ENCODE measurements at regions not wholly inside any gene's neighbourhood (a gene's known extent, or its start where the extent isn't known, plus 50 kb on each side); places are given as distances from the start of the nearest gene placed in this dataset.

DNA sequence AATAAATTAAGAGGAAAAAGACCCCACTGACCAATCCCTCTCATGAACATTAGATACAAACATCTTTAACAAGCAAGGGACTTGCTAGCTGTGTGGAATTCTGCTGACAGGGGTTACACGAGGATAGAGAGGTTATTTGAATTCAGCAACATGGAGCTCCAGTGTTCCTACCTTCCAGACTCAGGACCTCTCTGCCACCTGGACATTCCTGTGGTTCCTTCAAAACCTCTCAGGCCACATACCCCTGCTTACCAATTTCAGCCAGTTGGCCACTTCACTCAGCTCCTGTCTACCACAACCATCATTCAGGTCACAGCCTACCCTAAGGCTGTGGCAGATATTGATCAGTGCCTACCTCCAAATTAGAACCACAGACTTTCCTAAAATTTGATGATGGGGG, 147.5 kb downstream of the RRAGC start:
- TF ChIP-seq, protein P1, sequence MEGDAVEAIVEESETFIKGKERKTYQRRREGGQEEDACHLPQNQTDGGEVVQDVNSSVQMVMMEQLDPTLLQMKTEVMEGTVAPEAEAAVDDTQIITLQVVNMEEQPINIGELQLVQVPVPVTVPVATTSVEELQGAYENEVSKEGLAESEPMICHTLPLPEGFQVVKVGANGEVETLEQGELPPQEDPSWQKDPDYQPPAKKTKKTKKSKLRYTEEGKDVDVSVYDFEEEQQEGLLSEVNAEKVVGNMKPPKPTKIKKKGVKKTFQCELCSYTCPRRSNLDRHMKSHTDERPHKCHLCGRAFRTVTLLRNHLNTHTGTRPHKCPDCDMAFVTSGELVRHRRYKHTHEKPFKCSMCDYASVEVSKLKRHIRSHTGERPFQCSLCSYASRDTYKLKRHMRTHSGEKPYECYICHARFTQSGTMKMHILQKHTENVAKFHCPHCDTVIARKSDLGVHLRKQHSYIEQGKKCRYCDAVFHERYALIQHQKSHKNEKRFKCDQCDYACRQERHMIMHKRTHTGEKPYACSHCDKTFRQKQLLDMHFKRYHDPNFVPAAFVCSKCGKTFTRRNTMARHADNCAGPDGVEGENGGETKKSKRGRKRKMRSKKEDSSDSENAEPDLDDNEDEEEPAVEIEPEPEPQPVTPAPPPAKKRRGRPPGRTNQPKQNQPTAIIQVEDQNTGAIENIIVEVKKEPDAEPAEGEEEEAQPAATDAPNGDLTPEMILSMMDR (IDR thresholded peaks at IDR 0.05; ENCODE audit: extremely low read depth in 1 of 2, insufficient read depth in 1 of 2, low read depth in 1 of 2, low read length in 2 of 2): no peak
- no peak for TF ChIP-seq EZH2 (IDR thresholded peaks at IDR 0.05; ENCODE audit: borderline replicate concordance, low read depth, low read length, severe bottlenecking)
- TF ChIP-seq, protein P2, sequence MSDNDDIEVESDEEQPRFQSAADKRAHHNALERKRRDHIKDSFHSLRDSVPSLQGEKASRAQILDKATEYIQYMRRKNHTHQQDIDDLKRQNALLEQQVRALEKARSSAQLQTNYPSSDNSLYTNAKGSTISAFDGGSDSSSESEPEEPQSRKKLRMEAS (IDR thresholded peaks at IDR 0.05; ENCODE audit: insufficient read depth, insufficient read length): no peak
- no peak for TF ChIP-seq MYC (IDR thresholded peaks at IDR 0.05; ENCODE audit: low read depth, low read length)
- TF ChIP-seq FOS (IDR thresholded peaks at IDR 0.05; ENCODE audit: borderline replicate concordance, insufficient read depth, low read length): no peak
- TF ChIP-seq GATA2 (IDR thresholded peaks at IDR 0.05; ENCODE audit: insufficient read depth, insufficient read length, low read depth, low read length): no peak
- no peak for TF ChIP-seq JUN (IDR thresholded peaks at IDR 0.05; ENCODE audit: borderline replicate concordance, insufficient read depth, insufficient read length, low read depth)
- TF ChIP-seq POLR2AphosphoS5 (IDR thresholded peaks at IDR 0.05; ENCODE audit: insufficient read depth, low read depth, low read length): no peak
- Histone ChIP-seq H3K9me3 (replicated peaks; ENCODE audit: control insufficient read depth, insufficient read depth, low read length) (no peaks in the 10 kb centered on the region), H3K9me1 (replicated peaks; ENCODE audit: control insufficient read depth, extremely low read depth, insufficient read depth, low read length) (no peaks in the 10 kb centered on the region), H3K27me3 (ENCODE audit: control insufficient read depth in 2 of 2, insufficient read depth in 2 of 2, low read length in 2 of 2) (no peaks in the 10 kb centered on the region), H3K79me2 (ENCODE audit: control insufficient read depth, insufficient read depth, low read length) (no peaks in the 10 kb centered on the region), H2AFZ (ENCODE audit: low read depth, low read length) (no peak overlapping the region), H3K4me1 (ENCODE audit: control insufficient read depth, extremely low read depth, insufficient read depth, low read length) (no peaks in the 10 kb centered on the region), H3K27ac (ENCODE audit: insufficient read depth, low read depth, low read length) (no peak overlapping the region), H3K4me3 (replicated peaks in 1 of 3; ENCODE audit: insufficient read depth in 1 of 3, low read depth in 1 of 3, low read length in 3 of 3) (no peak overlapping the region), H4K20me1 (replicated peaks; ENCODE audit: control insufficient read depth, extremely low read depth, insufficient read depth, low read length) (no peaks in the 10 kb centered on the region), H3K36me3 (ENCODE audit: control insufficient read depth in 2 of 2, extremely low read depth in 1 of 2, insufficient read depth in 2 of 2, low read length in 2 of 2) (no peaks in the 10 kb centered on the region), H3K9ac (replicated peaks; ENCODE audit: extremely low read depth, insufficient read depth, low read length) (no peak overlapping the region), H3K4me2 (ENCODE audit: insufficient read depth, low read length) (no peak overlapping the region)
- BruUV-seq (replicated peaks): no TSS peak
- intact Hi-C loops (cut with micrococcal nuclease): no loop called here
- CTCF ChIA-PET: interaction anchor here (1.0 kb wide), 1 partner anchor 20 kb away, joined by 3 read pairs; no protein-coding TSS in a partner anchor
- POLR2A ChIA-PET: no interaction called here
- DNase-seq (ENCODE audit: low read depth, low spot score) (no peak), FAIRE-seq (no peak)
- dilution Hi-C loops (cut with MboI; ENCODE audit: extremely low pct_ligation_motif_present, low sequenced_read_pairs): no loop called here
